ENCODE measurements at regions not wholly inside any gene's neighbourhood (a gene's known extent, or its start where the extent isn't known, plus 50 kb on each side); places are given as distances from the start of the nearest gene placed in this dataset.

DNA sequence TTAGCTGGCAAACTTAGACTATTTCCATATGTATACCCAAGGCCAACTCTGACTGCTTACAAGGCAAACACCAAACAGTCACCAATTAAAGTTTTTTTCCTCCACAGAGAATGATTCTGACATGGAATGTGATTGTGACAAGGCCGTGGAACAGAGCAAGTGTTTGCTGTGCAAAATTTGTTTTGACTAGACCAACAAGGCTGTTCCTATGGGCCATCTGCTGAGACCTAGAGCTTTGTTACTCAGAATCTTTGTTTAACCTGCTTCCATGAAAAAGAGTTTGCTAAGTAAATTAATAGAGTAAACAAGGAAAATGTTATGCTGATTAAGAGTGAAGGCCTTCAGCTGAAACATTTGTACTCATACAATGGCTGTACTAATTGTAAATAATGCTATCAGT is 51.6 kb upstream of the IMPG1 start:
- no peaks in the 10 kb centered on the region for H3K4me1 ChIP-seq (replicated peaks in 1 of 2; ENCODE audit: control insufficient read depth in 2 of 2, insufficient read depth in 2 of 2, low read length in 2 of 2)
- DNase-seq (ENCODE audit: extremely low read depth in 1 of 4, low spot score in 3 of 4) (no peak), FAIRE-seq (no peak), ATAC-seq (no peak)
- BruUV-seq (replicated peaks), result no TSS peak
- no peak overlapping the region for H3K4me2 ChIP-seq (ENCODE audit: insufficient read depth, low read length)
- no peaks in the 10 kb centered on the region for H3K36me3 ChIP-seq (ENCODE audit: control insufficient read depth, insufficient read depth, low read length)
- no peak overlapping the region for H2AFZ ChIP-seq (ENCODE audit: low read depth, low read length)
- CTCF ChIA-PET (ENCODE audit: low intra/inter-chr PET ratio), result no interaction called here
- intact Hi-C loops (cut with micrococcal nuclease), result no loop called here
- 0% methylated on average over 1 of the region's 1 CpG for WGBS (ENCODE audit: insufficient coverage, low coverage, missing lambda C conversion rate)
- H3K4me3 ChIP-seq, result no peak overlapping the region
- no peaks in the 10 kb centered on the region for H3K27me3 ChIP-seq (ENCODE audit: control insufficient read depth in 2 of 2, insufficient read depth in 2 of 2, low read length in 2 of 2)
- POLR2A ChIA-PET, result no interaction called here
- in situ Hi-C loops (cut with MboI), result no loop called here
- H3K79me2 ChIP-seq (ENCODE audit: control insufficient read depth, insufficient read depth, low read length), result no peaks in the 10 kb centered on the region
- H4K20me1 ChIP-seq (replicated peaks; ENCODE audit: control insufficient read depth, insufficient read depth, low read length), result no peaks in the 10 kb centered on the region
- no peak overlapping the region for H3K9ac ChIP-seq (ENCODE audit: insufficient read depth in 1 of 2, low read depth in 2 of 2, low read length in 2 of 2)
- H3K9me3 ChIP-seq (replicated peaks; ENCODE audit: control insufficient read depth, insufficient read depth, low read depth, low read length), result no peaks in the 10 kb centered on the region
- H3K9me1 ChIP-seq (ENCODE audit: control insufficient read depth, insufficient read depth, low read length), result no peaks in the 10 kb centered on the region
- H3K27ac ChIP-seq (ENCODE audit: extremely low read depth, low read depth, low read length), result no peak overlapping the region
- no peak for TF ChIP-seq ZFP30 (CRISPR knock-in tag; IDR thresholded peaks at IDR 0.05; ENCODE audit: borderline replicate concordance)
- TF ChIP-seq TFAP4 (CRISPR knock-in tag; IDR thresholded peaks at IDR 0.05; ENCODE audit: borderline replicate concordance), result no peak
- TF ChIP-seq HIVEP1 (CRISPR knock-in tag; IDR thresholded peaks at IDR 0.05), result no peak
- TF ChIP-seq SOX6 (IDR thresholded peaks at IDR 0.05), result no peak
- TF ChIP-seq, protein P1, sequence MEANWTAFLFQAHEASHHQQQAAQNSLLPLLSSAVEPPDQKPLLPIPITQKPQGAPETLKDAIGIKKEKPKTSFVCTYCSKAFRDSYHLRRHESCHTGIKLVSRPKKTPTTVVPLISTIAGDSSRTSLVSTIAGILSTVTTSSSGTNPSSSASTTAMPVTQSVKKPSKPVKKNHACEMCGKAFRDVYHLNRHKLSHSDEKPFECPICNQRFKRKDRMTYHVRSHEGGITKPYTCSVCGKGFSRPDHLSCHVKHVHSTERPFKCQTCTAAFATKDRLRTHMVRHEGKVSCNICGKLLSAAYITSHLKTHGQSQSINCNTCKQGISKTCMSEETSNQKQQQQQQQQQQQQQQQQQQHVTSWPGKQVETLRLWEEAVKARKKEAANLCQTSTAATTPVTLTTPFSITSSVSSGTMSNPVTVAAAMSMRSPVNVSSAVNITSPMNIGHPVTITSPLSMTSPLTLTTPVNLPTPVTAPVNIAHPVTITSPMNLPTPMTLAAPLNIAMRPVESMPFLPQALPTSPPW (CRISPR knock-in tag; IDR thresholded peaks at IDR 0.05), result no peak
- TF ChIP-seq PKNOX1 (IDR thresholded peaks at IDR 0.05), result no peak
- TF ChIP-seq, protein P2, sequence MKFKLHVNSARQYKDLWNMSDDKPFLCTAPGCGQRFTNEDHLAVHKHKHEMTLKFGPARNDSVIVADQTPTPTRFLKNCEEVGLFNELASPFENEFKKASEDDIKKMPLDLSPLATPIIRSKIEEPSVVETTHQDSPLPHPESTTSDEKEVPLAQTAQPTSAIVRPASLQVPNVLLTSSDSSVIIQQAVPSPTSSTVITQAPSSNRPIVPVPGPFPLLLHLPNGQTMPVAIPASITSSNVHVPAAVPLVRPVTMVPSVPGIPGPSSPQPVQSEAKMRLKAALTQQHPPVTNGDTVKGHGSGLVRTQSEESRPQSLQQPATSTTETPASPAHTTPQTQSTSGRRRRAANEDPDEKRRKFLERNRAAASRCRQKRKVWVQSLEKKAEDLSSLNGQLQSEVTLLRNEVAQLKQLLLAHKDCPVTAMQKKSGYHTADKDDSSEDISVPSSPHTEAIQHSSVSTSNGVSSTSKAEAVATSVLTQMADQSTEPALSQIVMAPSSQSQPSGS (CRISPR knock-in tag; IDR thresholded peaks at IDR 0.05), result no peak
- TF ChIP-seq TBP (optimal IDR thresholded peaks at IDR 0.05; ENCODE audit: low read depth, low read length), result no peak
- no peak for TF ChIP-seq CCAR2 (IDR thresholded peaks at IDR 0.05; ENCODE audit: low read depth, low read length)
- no peak for TF ChIP-seq KLF13 (tag; IDR thresholded peaks at IDR 0.05; ENCODE audit: borderline replicate concordance, low read depth)
- TF ChIP-seq, protein P3, sequence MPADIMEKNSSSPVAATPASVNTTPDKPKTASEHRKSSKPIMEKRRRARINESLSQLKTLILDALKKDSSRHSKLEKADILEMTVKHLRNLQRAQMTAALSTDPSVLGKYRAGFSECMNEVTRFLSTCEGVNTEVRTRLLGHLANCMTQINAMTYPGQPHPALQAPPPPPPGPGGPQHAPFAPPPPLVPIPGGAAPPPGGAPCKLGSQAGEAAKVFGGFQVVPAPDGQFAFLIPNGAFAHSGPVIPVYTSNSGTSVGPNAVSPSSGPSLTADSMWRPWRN (IDR thresholded peaks at IDR 0.05; ENCODE audit: low read depth), result no peak
- TF ChIP-seq ZNF695 (CRISPR knock-in tag; IDR thresholded peaks at IDR 0.05), result no peak
- no peak for TF ChIP-seq ZC3H4 (CRISPR knock-in tag; IDR thresholded peaks at IDR 0.05; ENCODE audit: borderline replicate concordance)
- TF ChIP-seq ZNF41 (CRISPR knock-in tag; conservative IDR thresholded peaks at IDR 0.05), result no peak
- TF ChIP-seq, protein P4, sequence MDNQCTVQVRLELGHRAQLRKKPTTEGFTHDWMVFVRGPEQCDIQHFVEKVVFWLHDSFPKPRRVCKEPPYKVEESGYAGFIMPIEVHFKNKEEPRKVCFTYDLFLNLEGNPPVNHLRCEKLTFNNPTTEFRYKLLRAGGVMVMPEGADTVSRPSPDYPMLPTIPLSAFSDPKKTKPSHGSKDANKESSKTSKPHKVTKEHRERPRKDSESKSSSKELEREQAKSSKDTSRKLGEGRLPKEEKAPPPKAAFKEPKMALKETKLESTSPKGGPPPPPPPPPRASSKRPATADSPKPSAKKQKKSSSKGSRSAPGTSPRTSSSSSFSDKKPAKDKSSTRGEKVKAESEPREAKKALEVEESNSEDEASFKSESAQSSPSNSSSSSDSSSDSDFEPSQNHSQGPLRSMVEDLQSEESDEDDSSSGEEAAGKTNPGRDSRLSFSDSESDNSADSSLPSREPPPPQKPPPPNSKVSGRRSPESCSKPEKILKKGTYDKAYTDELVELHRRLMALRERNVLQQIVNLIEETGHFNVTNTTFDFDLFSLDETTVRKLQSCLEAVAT (IDR thresholded peaks at IDR 0.05), result no peak
- TF ChIP-seq SMARCE1 (IDR thresholded peaks at IDR 0.05), result no peak

All from K562 (cell line).